ENCODE measurements at regions not wholly inside any gene's neighbourhood (a gene's known extent, or its start where the extent isn't known, plus 50 kb on each side); places are given as distances from the start of the nearest gene placed in this dataset.
"Not testable (repeated sequence)": the region's sequence is repeated elsewhere in the genome, so short reads cannot be mapped to it uniquely, and the experiment has no call there.

GRCh38 chr14:44873536-44873935, 88.2 kb downstream of the KLHL28 start:
- no peak for DNase-seq

DNA sequence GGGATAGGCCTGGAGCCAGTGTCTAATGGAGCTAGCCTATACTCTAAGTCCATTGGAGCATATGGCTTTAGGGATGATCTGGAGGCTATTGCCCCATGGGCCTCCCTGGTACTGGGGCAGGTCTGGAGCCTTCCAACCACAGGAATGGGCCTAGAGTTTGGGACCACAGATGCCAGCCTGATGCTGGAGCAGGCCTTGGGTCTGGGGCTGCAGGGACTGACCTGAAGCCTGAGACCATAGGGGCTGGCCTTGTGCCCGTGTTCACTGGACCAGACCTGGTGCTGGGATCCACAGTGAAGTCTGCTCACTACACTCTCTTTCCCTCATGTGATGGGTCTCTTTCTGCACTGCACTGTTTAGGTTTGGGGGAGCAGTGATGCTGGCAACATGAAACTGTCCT, 95.0 kb downstream of the KLHL28 start:
- no peak for DNase-seq

DNA sequence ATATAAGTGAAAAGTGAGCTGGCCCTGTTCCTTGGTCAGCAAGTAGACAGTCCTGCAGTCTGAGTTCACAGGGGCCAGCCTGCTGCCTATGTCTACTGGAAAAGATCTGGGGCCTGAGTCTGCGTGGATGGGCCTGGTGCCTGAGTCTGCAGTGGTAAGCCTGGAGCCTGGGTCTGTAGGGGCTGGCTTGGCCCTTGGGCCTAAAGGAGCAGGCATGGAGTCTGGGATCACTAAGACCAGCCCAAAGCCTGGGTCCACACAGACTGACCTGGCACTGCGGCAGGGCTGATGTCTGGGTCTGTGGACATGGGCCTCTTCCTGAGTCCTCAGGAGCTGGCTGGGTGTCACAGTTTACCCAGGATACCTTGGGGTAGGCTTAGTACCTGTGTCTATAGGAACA, 95.4 kb downstream of the KLHL28 start:
- no peak for DNase-seq

GRCh38 chr14:44863271-44863670, 98.5 kb downstream of the KLHL28 start:
- DNase-seq: no peak

- DNase-seq: no peak
Measured at GRCh38 chr14:44854114-44854513, 107.6 kb downstream of the KLHL28 start.

GRCh38 chr14:44847526-44848309, 114.0 kb downstream of the KLHL28 start:
- no peak for DNase-seq

DNA sequence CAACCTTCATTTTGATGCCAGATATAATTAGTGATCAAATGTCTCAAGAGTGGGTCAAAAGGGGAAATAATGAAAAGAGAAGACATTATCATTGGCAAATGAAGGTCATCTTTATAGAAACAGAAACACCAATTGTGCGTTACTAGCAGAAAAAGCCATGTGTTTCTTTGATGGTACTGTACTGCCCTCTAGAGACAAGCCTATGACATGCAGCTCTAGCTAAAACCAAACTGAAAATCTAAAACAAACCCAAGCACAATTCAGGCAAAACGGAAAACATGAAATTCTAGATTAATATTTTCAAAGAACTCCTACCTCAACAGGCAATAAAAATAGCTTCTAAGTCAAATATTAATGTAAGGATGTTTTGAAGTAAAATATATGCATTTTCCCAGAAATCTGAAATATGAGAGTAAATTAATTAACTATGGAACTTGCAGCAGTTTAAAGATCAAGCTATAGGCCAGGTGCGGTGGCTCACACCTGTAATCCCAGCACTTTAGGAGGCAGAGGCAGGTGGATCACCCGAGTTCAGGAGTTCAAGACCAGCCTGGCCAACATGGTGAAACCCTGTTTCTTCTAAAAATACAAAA, 115.4 kb downstream of the KLHL28 start:
- peak in 5 of 56 donors; percentile 0 to 33 (median 1) for DNase-seq

- DNase-seq: not testable (repeated sequence)
Measured at GRCh38 chr14:44835928-44836327, 125.8 kb downstream of the KLHL28 start.

- DNase-seq: no peak
Measured at GRCh38 chr14:44833376-44834060, 128.2 kb downstream of the KLHL28 start.

DNA sequence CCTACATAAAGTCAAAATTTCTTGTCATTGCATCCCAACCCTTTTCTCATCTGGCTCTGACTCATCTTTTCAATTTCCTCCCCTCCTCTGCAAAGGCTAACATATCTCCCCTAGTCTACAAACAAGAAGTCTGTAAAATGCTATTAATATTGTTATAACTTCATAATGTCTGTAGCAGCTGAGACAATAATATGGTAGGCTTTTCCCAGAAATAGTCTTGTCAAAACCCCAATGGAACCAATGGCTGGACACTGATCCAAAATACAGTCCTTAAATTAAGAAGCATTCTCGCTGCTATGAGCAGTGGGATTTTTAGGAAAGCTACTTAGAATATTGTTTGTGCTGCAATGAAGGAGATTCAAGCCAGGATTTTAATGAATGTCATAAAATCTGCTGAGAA, 131.4 kb downstream of the KLHL28 start:
- no peak for DNase-seq

- no peak for DNase-seq
Measured at GRCh38 chr14:44829021-44829420, 132.7 kb downstream of the KLHL28 start.

GRCh38 chr14:44828023-44828422, 133.7 kb downstream of the KLHL28 start:
- DNase-seq: no peak

DNA sequence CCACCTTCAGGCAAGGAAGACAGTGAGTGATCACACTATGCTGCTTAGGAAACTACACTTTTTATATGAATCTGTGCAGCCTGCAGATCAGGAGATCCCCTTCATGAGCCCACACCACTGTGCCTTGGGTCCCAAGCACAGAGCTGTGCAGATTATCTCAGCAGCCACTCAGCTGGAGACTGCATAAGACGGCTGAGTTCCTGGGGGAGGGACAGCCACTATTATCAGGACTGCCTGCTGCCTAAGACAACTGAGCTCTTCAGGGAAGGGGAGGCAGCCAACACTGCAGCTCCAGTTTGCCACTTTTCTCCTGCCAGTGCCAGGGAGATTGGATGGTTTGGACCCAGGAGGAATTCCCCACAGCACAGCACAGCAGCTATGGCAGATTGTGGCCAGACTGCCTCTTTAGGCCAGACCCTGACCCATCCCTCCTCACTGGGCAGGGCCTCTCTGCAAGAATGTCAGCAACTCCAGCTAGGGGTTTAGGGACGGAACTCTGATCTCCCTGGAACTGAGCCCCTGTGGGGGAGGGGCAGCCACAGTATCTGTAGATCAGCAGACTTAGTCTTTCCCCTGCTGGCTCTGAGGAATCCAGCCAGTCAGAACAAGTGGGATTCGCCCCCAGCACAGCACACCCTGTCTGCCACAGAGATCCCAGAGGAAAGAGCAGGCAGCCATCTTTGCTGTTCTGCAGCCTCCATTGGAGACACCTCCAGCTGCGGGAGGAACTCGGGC, 141.3 kb downstream of the KLHL28 start:
- no peak for DNase-seq

DNA sequence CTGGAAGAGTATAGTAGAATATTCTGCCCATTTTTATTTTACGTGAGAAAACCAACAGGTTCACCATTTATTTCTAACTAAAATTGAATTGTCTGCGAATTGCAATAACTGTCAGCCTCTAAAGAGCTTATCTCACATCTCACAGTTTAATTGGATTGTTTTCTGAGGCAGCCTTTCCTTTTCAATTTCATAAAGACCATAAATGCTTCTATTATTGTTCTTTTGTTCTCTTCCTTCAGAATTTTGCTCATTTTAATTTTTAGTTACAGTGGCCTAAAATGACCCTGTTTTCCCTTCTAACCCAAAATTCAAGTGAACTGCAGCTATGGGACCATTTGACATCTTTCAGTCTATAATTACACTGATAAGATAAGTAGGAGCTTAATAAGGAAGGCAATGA, 147.6 kb downstream of the KLHL28 start:
- no peak for DNase-seq

DNA sequence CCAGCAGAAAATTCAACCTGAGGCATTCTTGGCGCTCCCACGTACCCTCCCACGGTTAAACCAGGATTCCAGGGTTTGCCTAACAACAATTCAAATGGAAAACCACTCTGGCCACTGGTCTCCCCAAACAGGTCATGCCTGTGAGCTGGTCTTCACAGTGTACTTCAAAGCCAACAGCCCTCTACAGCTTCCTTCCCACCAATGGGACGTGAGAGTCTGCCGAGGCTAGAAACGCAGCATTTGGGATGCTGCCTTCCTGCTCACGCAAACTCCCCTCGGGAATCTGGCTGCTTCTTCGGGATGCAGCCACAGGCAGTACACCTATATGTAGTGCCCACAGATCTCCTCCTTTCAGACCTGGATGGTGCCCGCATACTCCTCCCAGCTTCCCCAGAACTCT, 149.1 kb downstream of the KLHL28 start:
- DNase-seq: no peak

DNA sequence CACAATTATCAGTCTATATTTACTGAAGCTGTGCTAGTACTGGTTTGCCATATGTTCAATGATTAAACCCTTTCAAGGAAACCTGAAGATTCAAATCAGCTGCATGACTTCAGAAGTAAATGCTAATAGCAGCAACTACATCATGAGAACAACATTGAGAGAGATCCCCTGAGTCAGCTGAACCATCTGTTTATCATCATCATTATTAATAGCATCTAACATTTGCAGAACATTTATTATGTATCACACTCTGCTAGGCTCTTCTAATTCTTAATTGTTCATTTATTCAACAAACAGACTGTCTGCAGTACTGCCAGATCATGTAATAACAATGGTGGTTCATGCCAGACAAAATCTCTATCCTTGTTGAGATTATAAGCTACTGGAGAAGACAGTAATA, 157.4 kb downstream of the KLHL28 start:
- no peak for DNase-seq

DNA sequence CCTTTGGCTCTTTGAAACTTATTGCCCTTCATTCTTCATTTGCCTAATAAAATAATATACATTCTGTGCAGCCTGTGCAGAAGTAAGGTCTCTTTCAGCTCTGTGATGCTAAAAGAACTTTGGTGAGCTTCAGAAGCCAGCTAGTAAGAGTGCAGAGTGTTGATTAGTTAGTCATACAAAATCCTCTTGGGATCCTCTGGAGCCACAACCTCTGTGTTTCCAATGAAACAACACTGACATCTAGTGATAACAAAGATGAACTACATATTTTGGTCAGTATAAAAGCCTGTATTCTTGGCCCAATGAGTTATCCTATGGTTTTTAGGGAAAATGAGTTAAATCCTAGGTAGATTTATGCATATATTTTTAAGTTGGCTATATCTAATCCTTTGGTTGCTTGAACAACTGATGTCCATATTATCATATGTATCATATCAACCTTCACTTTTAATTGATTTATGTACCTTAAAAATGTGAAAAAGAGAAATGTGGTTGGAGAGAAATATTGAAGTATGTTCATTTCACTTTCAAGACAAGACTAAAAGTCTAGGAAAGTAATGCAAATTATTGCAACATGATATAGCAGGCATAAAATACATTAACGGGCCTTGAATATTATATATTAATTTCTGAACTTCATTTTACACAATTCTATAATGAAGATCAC, 158.4 kb downstream of the KLHL28 start:
- peak in 2 of 56 donors; percentile 1 to 53 for DNase-seq

GRCh38 chr14:44798386-44799242, 163.1 kb downstream of the KLHL28 start:
- DNase-seq: no peak

GRCh38 chr14:44795725-44796124, 166.0 kb downstream of the KLHL28 start:
- DNase-seq: no peak

GRCh38 chr14:44791730-44792129, 170.0 kb downstream of the KLHL28 start:
- DNase-seq: no peak

All from amygdala (tissue), 56 donors.